Raji (cell line): ENCODE measurements at regions not wholly inside any gene's neighbourhood (a gene's known extent, or its start where the extent isn't known, plus 50 kb on each side); places are given as distances from the start of the nearest gene placed in this dataset.

Source experiments
- POLR2A ChIP-seq: IDR thresholded peaks from 2 replicates; pipeline ENCODE4 v1.6.1; 2011; ENCODE audit warnings: low read depth, low read length, control low read depth; ENCODE audit not compliant: insufficient read depth

- TF ChIP-seq POLR2A = no peak
Measured at GRCh38 chr12:95358111-95359083, 115.6 kb upstream of the METAP2 start.

GRCh38 chr12:95365912-95366311 lies 108.0 kb upstream of the METAP2 start:
- TF ChIP-seq POLR2A = 0 out of 2 replicates have a peak, but pooled peaks have one; percentile 27

GRCh38 chr12:95368931-95369330 lies 105.0 kb upstream of the METAP2 start:
- TF ChIP-seq POLR2A = no peak

- no peak for TF ChIP-seq POLR2A
Measured at GRCh38 chr12:95371571-95371970, 102.4 kb upstream of the METAP2 start.

- TF ChIP-seq POLR2A = no peak
Measured at GRCh38 chr12:95380997-95381786, 92.8 kb upstream of the METAP2 start.

- TF ChIP-seq POLR2A = no peak
Measured at GRCh38 chr12:95384785-95385184, 89.2 kb upstream of the METAP2 start.

- TF ChIP-seq POLR2A = no peak
Measured at GRCh38 chr12:95385246-95386035, 88.5 kb upstream of the METAP2 start.

- no peak for TF ChIP-seq POLR2A
Measured at GRCh38 chr12:95386051-95386450, 87.9 kb upstream of the METAP2 start.

GRCh38 chr12:95390192-95390591 lies 83.8 kb upstream of the METAP2 start:
- no peak for TF ChIP-seq POLR2A

- no peak for TF ChIP-seq POLR2A
Measured at GRCh38 chr12:95390932-95391331, 83.0 kb upstream of the METAP2 start.

- TF ChIP-seq POLR2A = no peak
Measured at GRCh38 chr12:95393191-95393790, 80.7 kb upstream of the METAP2 start.

- TF ChIP-seq POLR2A = no peak
Measured at GRCh38 chr12:95395696-95396095, 78.3 kb upstream of the METAP2 start.

- TF ChIP-seq POLR2A = no peak
Measured at GRCh38 chr12:95396849-95397468, 77.0 kb upstream of the METAP2 start.

- TF ChIP-seq POLR2A = no peak
Measured at GRCh38 chr12:95397571-95397970, 76.4 kb upstream of the METAP2 start.
